ENCODE measurements at regions not wholly inside any gene's neighbourhood (a gene's known extent, or its start where the extent isn't known, plus 50 kb on each side); places are given as distances from the start of the nearest gene placed in this dataset.

DNA sequence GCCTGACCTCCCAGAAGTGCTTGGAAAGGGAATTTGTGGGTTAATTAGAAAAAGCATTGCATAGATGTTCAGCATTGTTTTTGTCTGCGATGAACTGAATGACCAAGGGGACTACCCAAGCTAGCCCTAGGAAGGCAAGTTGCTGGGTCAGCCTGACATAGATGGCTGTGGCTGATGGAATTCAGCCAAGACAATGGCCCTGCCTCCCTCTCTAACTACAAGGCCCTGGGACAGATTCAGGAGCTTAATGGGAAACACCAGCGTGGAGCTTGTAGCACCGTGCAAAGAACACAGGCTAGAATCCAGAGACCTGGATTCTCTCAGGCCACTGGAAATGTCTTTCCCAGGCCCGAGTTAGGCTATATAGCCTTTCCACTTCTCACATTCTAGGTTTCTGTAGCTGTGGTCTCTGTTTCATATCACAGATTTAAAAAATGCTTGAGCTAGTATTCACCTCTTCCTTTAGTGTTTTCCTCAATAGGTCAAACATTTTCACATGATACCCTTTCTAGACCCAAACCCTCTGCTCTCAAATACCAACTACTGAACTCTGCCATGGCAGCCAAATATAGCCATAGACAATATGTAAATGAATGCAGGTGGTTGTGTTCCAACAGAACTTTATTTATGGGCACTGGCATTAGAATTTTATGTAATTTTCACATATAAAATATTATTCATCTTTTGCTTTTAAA lies 294.3 kb upstream of the MEX3C start:
- Histone ChIP-seq H3K27ac (ENCODE audit: low read length) (no peak overlapping the region), H3K9ac (ENCODE audit: low read depth, low read length) (no peak overlapping the region), H3K4me3 (ENCODE audit: low read depth in 1 of 2, low read length in 2 of 2) (no peak overlapping the region), H3K36me3 (ENCODE audit: insufficient read depth, low read length) (no peaks in the 10 kb centered on the region), H3K79me2 (ENCODE audit: insufficient read depth, low read length) (no peaks in the 10 kb centered on the region), H4K20me1 (ENCODE audit: insufficient read depth, low read length) (no peaks in the 10 kb centered on the region), H2AFZ (ENCODE audit: low read depth, low read length) (no peak overlapping the region), H3K9me3 (ENCODE audit: insufficient read depth, low read length, severe bottlenecking) (no peaks in the 10 kb centered on the region), H3K27me3 (ENCODE audit: insufficient read depth, low read length, poor library complexity) (no peaks in the 10 kb centered on the region), H3K4me1 (ENCODE audit: insufficient read depth, low read length) (no peaks in the 10 kb centered on the region), H3K4me2 (ENCODE audit: insufficient read depth, low read length) (no peak overlapping the region)
- DNase-seq (no peak), ATAC-seq (ENCODE audit: insufficient read depth, low read depth) (no peak)
- TF ChIP-seq CTCF (IDR thresholded peaks at IDR 0.05; ENCODE audit: borderline replicate concordance, extremely low read depth, low read length, poor library complexity, severe bottlenecking) = no peak
- no peak for TF ChIP-seq EZH2 (IDR thresholded peaks at IDR 0.05; ENCODE audit: borderline replicate concordance, low read depth, low read length, severe bottlenecking)

DNA sequence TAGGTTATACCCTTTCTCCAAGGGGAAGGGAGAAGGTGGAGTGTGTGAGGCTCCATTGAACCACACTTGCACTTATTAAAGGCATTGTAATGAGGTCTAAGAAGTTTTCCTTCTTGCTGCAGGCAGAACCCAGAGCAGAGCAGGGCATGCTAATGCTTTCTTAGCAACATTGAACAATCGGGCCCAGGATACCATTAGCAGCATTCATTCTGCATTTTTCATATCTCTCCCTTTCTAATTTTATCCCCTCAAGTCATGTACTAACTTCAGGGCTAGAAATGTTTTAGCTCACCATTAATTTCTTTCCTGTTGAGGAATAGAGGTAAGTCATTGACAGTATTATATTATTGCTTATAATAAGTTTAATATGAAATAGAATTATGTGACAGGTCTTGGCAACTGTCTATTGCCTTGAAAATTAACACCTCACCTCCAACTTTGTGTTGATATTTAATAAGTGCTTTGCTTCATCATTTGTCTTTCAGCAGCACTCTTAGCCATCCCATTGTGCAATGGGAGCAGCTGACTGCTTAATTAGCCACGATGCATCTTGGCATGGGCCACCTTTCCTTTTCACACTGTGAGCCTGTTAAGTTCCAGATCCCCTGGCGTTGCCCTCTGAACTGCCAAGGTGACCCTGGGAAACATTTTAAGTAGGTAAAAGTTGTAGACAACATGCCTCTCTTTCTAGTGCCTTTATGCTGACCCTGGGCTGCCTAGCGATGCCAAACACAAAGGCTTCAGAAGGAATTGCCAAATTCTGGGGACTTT lies 300.8 kb upstream of the MEX3C start:
- Histone ChIP-seq H3K27me3 (ENCODE audit: insufficient read depth, low read length, poor library complexity) (no peaks in the 10 kb centered on the region), H3K9ac (ENCODE audit: low read depth, low read length) (no peak overlapping the region), H3K4me2 (ENCODE audit: insufficient read depth, low read length) (no peak overlapping the region), H4K20me1 (ENCODE audit: insufficient read depth, low read length) (no peaks in the 10 kb centered on the region), H3K9me3 (ENCODE audit: insufficient read depth, low read length, severe bottlenecking) (no peaks in the 10 kb centered on the region), H3K4me3 (ENCODE audit: low read depth in 1 of 2, low read length in 2 of 2) (no peak overlapping the region), H2AFZ (ENCODE audit: low read depth, low read length) (no peak overlapping the region), H3K27ac (ENCODE audit: low read length) (no peak overlapping the region), H3K4me1 (ENCODE audit: insufficient read depth, low read length) (no peaks in the 10 kb centered on the region), H3K79me2 (ENCODE audit: insufficient read depth, low read length) (no peaks in the 10 kb centered on the region), H3K36me3 (ENCODE audit: insufficient read depth, low read length) (no peaks in the 10 kb centered on the region)
- TF ChIP-seq CTCF (IDR thresholded peaks at IDR 0.05; ENCODE audit: borderline replicate concordance, extremely low read depth, low read length, poor library complexity, severe bottlenecking) (no peak), EZH2 (IDR thresholded peaks at IDR 0.05; ENCODE audit: borderline replicate concordance, low read depth, low read length, severe bottlenecking) (no peak)
- ATAC-seq (ENCODE audit: insufficient read depth, low read depth) = no peak
- no peak for DNase-seq

- H4K20me1 ChIP-seq (ENCODE audit: insufficient read depth, low read length) = no peaks in the 10 kb centered on the region
- no peak overlapping the region for H3K9ac ChIP-seq (ENCODE audit: low read depth, low read length)
- H3K4me2 ChIP-seq (ENCODE audit: insufficient read depth, low read length) = no peak overlapping the region
- no peaks in the 10 kb centered on the region for H3K4me1 ChIP-seq (ENCODE audit: insufficient read depth, low read length)
- DNase-seq (no peak), ATAC-seq (ENCODE audit: insufficient read depth, low read depth) (no peak)
- no peaks in the 10 kb centered on the region for H3K36me3 ChIP-seq (ENCODE audit: insufficient read depth, low read length)
- H3K27me3 ChIP-seq (ENCODE audit: insufficient read depth, low read length, poor library complexity) = no peaks in the 10 kb centered on the region
- TF ChIP-seq CTCF (IDR thresholded peaks at IDR 0.05; ENCODE audit: borderline replicate concordance, extremely low read depth, low read length, poor library complexity, severe bottlenecking) = no peak
- no peak for TF ChIP-seq EZH2 (IDR thresholded peaks at IDR 0.05; ENCODE audit: borderline replicate concordance, low read depth, low read length, severe bottlenecking)
- H3K4me3 ChIP-seq (ENCODE audit: low read depth in 1 of 2, low read length in 2 of 2) = no peak overlapping the region
- no peak overlapping the region for H2AFZ ChIP-seq (ENCODE audit: low read depth, low read length)
- H3K9me3 ChIP-seq (ENCODE audit: insufficient read depth, low read length, severe bottlenecking) = no peaks in the 10 kb centered on the region
- no peak overlapping the region for H3K27ac ChIP-seq (ENCODE audit: low read length)
- H3K79me2 ChIP-seq (ENCODE audit: insufficient read depth, low read length) = no peaks in the 10 kb centered on the region
These were observed 305.9 kb upstream of the MEX3C start for GRCh38 chr18:51503351-51503750.
